Esophagus muscularis mucosa (tissue), 3 donors: ENCODE measurements at regions not wholly inside any gene's neighbourhood (a gene's known extent, or its start where the extent isn't known, plus 50 kb on each side); places are given as distances from the start of the nearest gene placed in this dataset.

Source experiments
- POLR2A ChIP-seq: fragments of 450-650 bp; IDR thresholded peaks from one replicate; pipeline ENCODE4 v1.6.1; 2017; ENCODE audit warnings: antibody characterized with exemption, moderate library complexity, mild to moderate bottlenecking, low read depth
- POLR2AphosphoS5 ChIP-seq, 2 donors: sonication (generic); formaldehyde crosslinking; IDR thresholded peaks; one replicate each; pipeline ENCODE4 v1.6.1; 2017; ENCODE audit warnings: antibody characterized with exemption in 2 of 2
- TF ChIP-seq, protein P1 (sequence below), 3 experiments: fragments of 200-600 bp in 2 of 3; fragments of 450-650 bp in 1 of 3; sonication (generic) in 2 of 3; IDR thresholded peaks; one replicate each; pipeline ENCODE4 v1.5.1; 2017 to 2019; ENCODE audit warnings: antibody characterized with exemption in 3 of 3, mild to moderate bottlenecking in 2 of 3, moderate library complexity in 1 of 3

DNA sequence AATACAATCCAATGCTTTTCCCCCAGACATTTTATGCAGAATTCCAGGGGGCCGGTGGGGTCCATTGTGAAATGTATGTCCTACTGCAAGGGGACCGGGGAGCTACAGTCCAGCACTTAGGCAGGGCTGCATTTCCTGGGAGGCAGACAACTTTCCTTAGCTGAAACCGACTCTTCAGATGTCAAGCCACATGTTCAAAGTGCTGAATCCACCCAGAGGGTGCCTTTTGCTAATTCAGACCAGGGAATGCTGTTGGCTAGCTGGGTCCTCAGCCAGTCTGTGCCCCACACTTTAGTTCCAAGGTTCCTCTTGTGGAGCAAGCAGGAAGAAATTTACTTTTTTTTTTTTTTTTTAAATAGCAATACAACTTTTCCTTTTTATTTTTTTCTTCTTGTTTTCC lies 219.5 kb upstream of the LRTM1 start:
- TF ChIP-seq, protein P1, sequence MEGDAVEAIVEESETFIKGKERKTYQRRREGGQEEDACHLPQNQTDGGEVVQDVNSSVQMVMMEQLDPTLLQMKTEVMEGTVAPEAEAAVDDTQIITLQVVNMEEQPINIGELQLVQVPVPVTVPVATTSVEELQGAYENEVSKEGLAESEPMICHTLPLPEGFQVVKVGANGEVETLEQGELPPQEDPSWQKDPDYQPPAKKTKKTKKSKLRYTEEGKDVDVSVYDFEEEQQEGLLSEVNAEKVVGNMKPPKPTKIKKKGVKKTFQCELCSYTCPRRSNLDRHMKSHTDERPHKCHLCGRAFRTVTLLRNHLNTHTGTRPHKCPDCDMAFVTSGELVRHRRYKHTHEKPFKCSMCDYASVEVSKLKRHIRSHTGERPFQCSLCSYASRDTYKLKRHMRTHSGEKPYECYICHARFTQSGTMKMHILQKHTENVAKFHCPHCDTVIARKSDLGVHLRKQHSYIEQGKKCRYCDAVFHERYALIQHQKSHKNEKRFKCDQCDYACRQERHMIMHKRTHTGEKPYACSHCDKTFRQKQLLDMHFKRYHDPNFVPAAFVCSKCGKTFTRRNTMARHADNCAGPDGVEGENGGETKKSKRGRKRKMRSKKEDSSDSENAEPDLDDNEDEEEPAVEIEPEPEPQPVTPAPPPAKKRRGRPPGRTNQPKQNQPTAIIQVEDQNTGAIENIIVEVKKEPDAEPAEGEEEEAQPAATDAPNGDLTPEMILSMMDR (IDR thresholded peaks at IDR 0.05) = no peak
- TF ChIP-seq POLR2AphosphoS5 (IDR thresholded peaks at IDR 0.05) = no peak
- TF ChIP-seq POLR2A = no peak
